CD4-positive, alpha-beta T cell (primary cell): ENCODE measurements at regions not wholly inside any gene's neighbourhood (a gene's known extent, or its start where the extent isn't known, plus 50 kb on each side); places are given as distances from the start of the nearest gene placed in this dataset.
"Not testable (repeated sequence)": the region's sequence is repeated elsewhere in the genome, so short reads cannot be mapped to it uniquely, and the experiment has no call there.

Experiments used
- ATAC-seq: fragments of 200-7000 bp; cut with Tn5 transposase; one replicate; pipeline ENCODE4 v1.10.0; 2022; ENCODE audit warnings: mild to moderate bottlenecking; ENCODE audit not compliant: poor library complexity
- CTCF ChIA-PET: fragments of 350-600 bp; sonication (Branson Sonifier 250); formaldehyde crosslinking; loops from one replicate; lab custom pipeline; 2021; ENCODE audit warnings: antibody characterized with exemption, inconsistent platforms; lab: Charles Lee
- POLR2A ChIA-PET: fragments of 350-600 bp; sonication (Branson Sonifier 250); formaldehyde crosslinking; loops from one replicate; lab custom pipeline; 2021; ENCODE audit warnings: antibody characterized with exemption, inconsistent platforms; lab: Charles Lee
- DNase-seq, 14 experiments: peaks; one replicate each; pipeline ENCODE4 v3.0.0-alpha.2; 2013 to 2020; ENCODE audit warnings: mixed read lengths in 2 of 14
- H3K27ac ChIP-seq, 2 donors: one replicate each; pipeline versions ENCODE4 v1.5.1 to v1.7.0; 2013; ENCODE audit warnings: low read length in 2 of 2, low read depth in 1 of 2, mild to moderate bottlenecking in 1 of 2
- H3K27me3 ChIP-seq, 2 experiments: 1 replicate in 1 of 2; 2 replicates in 1 of 2; pipeline versions ENCODE4 v1.6.1 to v1.7.0; 2013; ENCODE audit warnings: low read length in 2 of 2, control low read depth in 1 of 2, mild to moderate bottlenecking in 1 of 2, moderate library complexity in 1 of 2; ENCODE audit not compliant: insufficient read depth in 2 of 2, control insufficient read depth in 1 of 2
- H3K36me3 ChIP-seq: one replicate; pipeline ENCODE4 v1.6.1; 2013; ENCODE audit warnings: low read length, control low read depth; ENCODE audit not compliant: insufficient read depth
- H3K4me1 ChIP-seq: one replicate; pipeline ENCODE4 v1.6.1; 2013; ENCODE audit warnings: low read length, control low read depth; ENCODE audit not compliant: insufficient read depth
- H3K4me3 ChIP-seq: one replicate; pipeline ENCODE4 v1.5.1; 2013; ENCODE audit warnings: mild to moderate bottlenecking, low read length, moderate library complexity
- H3K9me3 ChIP-seq, 2 experiments: 1 replicate in 1 of 2; 2 replicates in 1 of 2; pipeline versions ENCODE4 v1.6.1 to v1.7.0; 2013; ENCODE audit warnings: low read length in 2 of 2, mild to moderate bottlenecking in 2 of 2, control low read depth in 1 of 2, moderate library complexity in 1 of 2; ENCODE audit not compliant: control insufficient read depth in 1 of 2, insufficient read depth in 1 of 2
- H3K27ac Mint-ChIP-seq: one replicate; pipeline ENCODE4 v1.8.0; 2020; ENCODE audit warnings: mixed read lengths
- H3K27me3 Mint-ChIP-seq: one replicate; pipeline ENCODE4 v1.8.0; 2021; ENCODE audit warnings: mixed read lengths
- H3K36me3 Mint-ChIP-seq: one replicate; pipeline ENCODE4 v1.8.0; 2021; ENCODE audit warnings: low read depth, mixed read lengths
- H3K4me1 Mint-ChIP-seq: one replicate; pipeline ENCODE4 v1.8.0; 2021; ENCODE audit warnings: low read depth, mixed read lengths
- H3K4me3 Mint-ChIP-seq: one replicate; pipeline ENCODE4 v1.8.0; 2020; ENCODE audit warnings: mild to moderate bottlenecking, mixed read lengths
- H3K9me3 Mint-ChIP-seq: one replicate; pipeline ENCODE4 v1.8.0; 2020; ENCODE audit warnings: mixed read lengths
- CTCF ChIP-seq: fragments of 200-600 bp; IDR thresholded peaks from one replicate; pipeline ENCODE4 v1.8.0; 2022; ENCODE audit warnings: antibody characterized with exemption, mild to moderate bottlenecking
- intact Hi-C, 2 experiments: fragments of 100-400 bp; cut with DNase I in 1 of 2; cut with micrococcal nuclease in 1 of 2; formaldehyde crosslinking; loops; one replicate each; pipeline versions ENCODE4 v1.15.1 to v1.9.0; 2023 to 2025; cut with DNase I, micrococcal nuclease

GRCh38 chr22:33144721-33145120 is 86.5 kb upstream of the SYN3 start:
- Histone ChIP-seq H3K9me3 (no peaks in the 10 kb centered on the region), H3K36me3 (no peaks in the 10 kb centered on the region), H3K4me1 (no peaks in the 10 kb centered on the region), H3K27me3 (no peaks in the 10 kb centered on the region), H3K4me3 (no peak overlapping the region), H3K27ac (no peak overlapping the region)
- Mint-ChIP-seq H3K27me3 (peaks cover 8% of the 10 kb centered on the region), H3K27ac (no peak overlapping the region), H3K36me3 (no peaks in the 10 kb centered on the region), H3K4me1 (no peaks in the 10 kb centered on the region), H3K9me3 (peaks cover 2% of the 10 kb centered on the region), H3K4me3 (no peak overlapping the region)
- CTCF ChIA-PET: no interaction called here
- POLR2A ChIA-PET: no interaction called here
- intact Hi-C loops: no loop called here
- DNase-seq (no peak), ATAC-seq (no peak)
- TF ChIP-seq CTCF: no peak

- Mint-ChIP-seq H3K27me3 (peaks cover 8% of the 10 kb centered on the region), H3K36me3 (no peaks in the 10 kb centered on the region), H3K9me3 (no peaks in the 10 kb centered on the region), H3K27ac (no peak overlapping the region), H3K4me3 (no peak overlapping the region), H3K4me1 (no peaks in the 10 kb centered on the region)
- no peak for DNase-seq
- H3K36me3 ChIP-seq: no peaks in the 10 kb centered on the region
- no peak overlapping the region for H3K4me3 ChIP-seq
- no peaks in the 10 kb centered on the region for H3K4me1 ChIP-seq
- no peak for TF ChIP-seq CTCF
- POLR2A ChIA-PET: no interaction called here
- H3K9me3 ChIP-seq: peaks cover 0 to 4% of the 10 kb centered on the region in 2 experiments
- CTCF ChIA-PET: no interaction called here
- H3K27me3 ChIP-seq: no peaks in the 10 kb centered on the region
- intact Hi-C loops: no loop called here
- no peak overlapping the region for H3K27ac ChIP-seq
- ATAC-seq: no peak
Observed at GRCh38 chr22:33142282-33143055, 84.3 kb upstream of the SYN3 start.

- CTCF ChIA-PET: no interaction called here
- no peak for TF ChIP-seq CTCF
- H3K27me3 ChIP-seq: no peaks in the 10 kb centered on the region
- peaks cover 3% of the 10 kb centered on the region for H3K9me3 Mint-ChIP-seq
- ATAC-seq (no peak), DNase-seq (no peak)
- no peaks in the 10 kb centered on the region for H3K4me1 ChIP-seq
- peaks cover 8% of the 10 kb centered on the region for H3K27me3 Mint-ChIP-seq
- POLR2A ChIA-PET: no interaction called here
- no peak overlapping the region for H3K4me3 Mint-ChIP-seq
- peaks cover 4 to 8% of the 10 kb centered on the region in 2 experiments for H3K9me3 ChIP-seq
- H3K4me1 Mint-ChIP-seq: no peaks in the 10 kb centered on the region
- H3K36me3 ChIP-seq: no peaks in the 10 kb centered on the region
- H3K4me3 ChIP-seq: no peak overlapping the region
- H3K27ac Mint-ChIP-seq: no peak overlapping the region
- no peak overlapping the region for H3K27ac ChIP-seq
- intact Hi-C loops: no loop called here
- H3K36me3 Mint-ChIP-seq: no peaks in the 10 kb centered on the region
Observed at GRCh38 chr22:33139937-33140336, 81.8 kb upstream of the SYN3 start.

- H3K36me3 Mint-ChIP-seq, POLR2A ChIA-PET, H3K9me3 Mint-ChIP-seq, H3K9me3 ChIP-seq, ATAC-seq, H3K4me1 ChIP-seq, H3K27ac ChIP-seq, DNase-seq, intact Hi-C loops, H3K36me3 ChIP-seq, H3K27me3 Mint-ChIP-seq, H3K4me1 Mint-ChIP-seq, H3K4me3 ChIP-seq, H3K4me3 Mint-ChIP-seq, CTCF ChIA-PET, H3K27me3 ChIP-seq, H3K27ac Mint-ChIP-seq: not testable (repeated sequence)
Observed at GRCh38 chr22:33138333-33138732, 80.2 kb upstream of the SYN3 start.
